Heart left ventricle (tissue), 16 donors: ENCODE measurements at regions not wholly inside any gene's neighbourhood (a gene's known extent, or its start where the extent isn't known, plus 50 kb on each side); places are given as distances from the start of the nearest gene placed in this dataset.
A peak's percentile ranks its signal among the peaks of the same experiment; 100 is the strongest.
"Not testable (repeated sequence)": the region's sequence is repeated elsewhere in the genome, so short reads cannot be mapped to it uniquely, and the experiment has no call there.

Experiments
- ATAC-seq, 4 donors: fragments of 200-7000 bp; cut with Tn5 transposase; one replicate each; pipeline ENCODE4 v1.9.1; 2020 to 2022; ENCODE audit warnings: moderate library complexity in 4 of 4, mild to moderate bottlenecking in 3 of 4, moderate number of reproducible peaks in 1 of 4
- DNase-seq, 5 donors: peaks; one replicate each; pipeline ENCODE4 v3.0.0-alpha.2; 2020
- H3K27ac ChIP-seq, 12 donors: fragments of 200-600 bp; sonication (generic) in 4 of 12; one replicate each; pipeline versions ENCODE4 v1.5.0 to v1.8.0; 2016 to 2022; ENCODE audit warnings: mild to moderate bottlenecking in 2 of 12
- H3K27me3 ChIP-seq, 9 donors: fragments of 200-600 bp; sonication (generic) in 2 of 9; one replicate each; pipeline versions ENCODE4 v1.5.1 to v1.8.0; 2016 to 2022; ENCODE audit warnings: mild to moderate bottlenecking in 3 of 9
- H3K36me3 ChIP-seq, 9 donors: fragments of 200-600 bp; sonication (generic) in 2 of 9; one replicate each; pipeline versions ENCODE4 v1.5.0 to v1.8.0; 2018 to 2022; ENCODE audit warnings: mild to moderate bottlenecking in 2 of 9
- H3K4me1 ChIP-seq, 12 donors: fragments of 200-600 bp; sonication (generic) in 4 of 12; one replicate each; pipeline versions ENCODE4 v1.5.0 to v1.8.0; 2016 to 2022; ENCODE audit warnings: mild to moderate bottlenecking in 3 of 12
- H3K4me3 ChIP-seq, 12 donors: fragments of 200-600 bp; sonication (generic) in 4 of 12; one replicate each; pipeline versions ENCODE4 v1.5.0 to v1.8.0; 2017 to 2022; ENCODE audit warnings: mild to moderate bottlenecking in 9 of 12, moderate library complexity in 4 of 12
- H3K9me3 ChIP-seq, 12 donors: fragments of 200-600 bp; sonication (generic) in 4 of 12; one replicate each; pipeline versions ENCODE4 v1.5.0 to v1.8.0; 2016 to 2022; ENCODE audit warnings: mild to moderate bottlenecking in 1 of 12
- CTCF ChIP-seq, 12 donors: fragments of 200-600 bp; sonication (generic) in 4 of 12; IDR thresholded peaks; one replicate each; pipeline versions ENCODE4 v1.5.0 to v1.8.0; 2018 to 2022; ENCODE audit warnings: antibody characterized with exemption in 12 of 12, mild to moderate bottlenecking in 5 of 12
- POLR2A ChIP-seq, 2 donors: fragments of 450-650 bp; IDR thresholded peaks; one replicate each; pipeline ENCODE4 v1.6.1; 2017; ENCODE audit warnings: antibody characterized with exemption in 2 of 2, mild to moderate bottlenecking in 2 of 2, moderate library complexity in 2 of 2
- WGBS, 4 donors: extraction: QIAGEN DNeasy Blood & Tissue Kit in 2 of 4; methylation state at CpG; one replicate each; pipeline versions ENCODE4 v1.1.5 to v1.1.7; 2013 to 2018; 5-methylcytosine and 5-hydroxymethylcytosine counted together
- intact Hi-C, 10 donors: fragments of 100-400 bp; cut with DNase I; formaldehyde crosslinking; loops; one replicate each; pipeline versions ENCODE4 v1.11.1 to v1.14.2; 2022
- donor health status: ischemic (EF 13 %, LVEDD 7.1; RV severe dilation, severe dysfunction).
- donor health status: healthy with polysubstance abuse.
- donor health status: DM: no; HTN: yes; CAD: no.
- donor health status: DM: no; HTN: no; CAD: no.
- donor health status: ischemic (EF 25% LVEDD 6.9; RV normal size, moderate dysfunction).
- donor health status: ischemic (EF 25% LVEDD 5.7; RV mildly dilated, moderate dysfunction).
- donor health status: healthy.
- donor health status: DM: yes; HTN: yes; CAD: no.
- donor health status: ischemic (EF 35%, LVEDD 5.7; RV mildly dilated, moderate dysfunction).
- donor health status: nonischemic (EF 11% LVEDD 7.7; RV severe dilation, severe dysfunction).
- donor health status: DM: yes; HTN: yes; CAD: no.
- donor health status: PGD.
- donor health status: ischemic (EF 29% LVEDD 5.4; RV normal size, mild dysfunction).
- donor health status: nonischemic (EF 23%, LVEDD 6.1; RV moderate dilation, normal function).

DNA sequence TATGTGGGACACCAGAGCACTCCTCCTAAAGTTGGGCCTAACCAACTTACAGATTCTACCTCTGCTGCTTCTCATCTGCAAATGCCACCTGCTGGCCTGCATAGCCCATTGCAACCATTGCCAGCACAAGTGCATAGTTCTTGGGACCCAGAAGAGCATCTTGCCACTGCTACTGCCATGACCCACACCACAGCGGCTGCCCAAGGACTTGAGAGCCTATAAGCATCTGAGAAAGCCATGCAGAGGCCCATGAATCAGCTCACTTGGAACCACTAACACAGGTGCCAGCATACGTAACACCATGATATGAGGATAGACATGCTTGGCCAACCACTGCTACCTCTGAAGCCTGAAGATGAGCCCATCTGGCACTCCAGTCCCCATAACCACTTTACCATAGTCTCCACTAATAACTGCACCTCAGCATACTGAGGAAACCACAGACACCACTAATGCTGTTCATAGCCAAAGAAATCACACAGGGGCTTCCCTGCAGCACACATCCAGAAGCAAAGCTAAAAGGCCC is 258.1 kb upstream of the AGTR2 start:
- H3K27me3 ChIP-seq: peaks cover 0 to 35% (median 0%) of the 10 kb centered on the region in 9 donors
- ATAC-seq: peak in 1 of 4 donors; percentile 42
- TF ChIP-seq POLR2A (IDR thresholded peaks at IDR 0.05) (no peak), CTCF (IDR thresholded peaks at IDR 0.05) (peak in 3 of 12 donors; percentile 7 to 33 (median 16))

DNA sequence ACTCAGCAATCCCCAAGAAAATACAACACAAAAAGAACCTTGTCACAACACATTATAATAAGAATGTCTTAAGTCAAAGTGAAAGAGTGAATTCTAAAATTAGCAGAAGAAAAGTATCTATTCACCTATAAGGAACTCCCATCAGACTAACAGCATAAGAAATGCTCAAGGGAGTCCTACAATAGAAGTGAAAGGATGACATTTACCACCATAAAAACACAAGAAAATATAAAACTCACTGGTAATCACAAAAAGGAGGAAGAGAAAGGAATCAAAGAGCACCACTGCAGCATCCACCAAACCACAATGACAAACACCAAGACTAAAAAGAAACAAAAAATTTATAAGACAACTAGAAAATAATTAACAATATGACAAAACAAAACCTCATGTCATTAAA is 257.0 kb upstream of the AGTR2 start:
- intact Hi-C loops: no loop called here
- ATAC-seq (no peak), DNase-seq (no peak)
- Histone ChIP-seq H3K36me3 (no peaks in the 10 kb centered on the region), H3K9me3 (peaks cover 0 to 22% (median 0%) of the 10 kb centered on the region in 12 donors), H3K4me1 (no peaks in the 10 kb centered on the region), H3K4me3 (no peak overlapping the region), H3K27me3 (peaks cover 0 to 35% (median 0%) of the 10 kb centered on the region in 9 donors), H3K27ac (no peak overlapping the region)
- TF ChIP-seq POLR2A (IDR thresholded peaks at IDR 0.05) (no peak), CTCF (IDR thresholded peaks at IDR 0.05) (no peak)

More for the DNA sequence above, 258.1 kb upstream of the AGTR2 start:
- 33 to 86% (median 72%) methylated on average over 2 of the region's 2 CpGs for WGBS, 4 donors
- H3K36me3 ChIP-seq: no peaks in the 10 kb centered on the region
- DNase-seq: no peak
- peaks cover 0 to 22% (median 0%) of the 10 kb centered on the region in 12 donors for H3K9me3 ChIP-seq
- H3K4me1 ChIP-seq: no peaks in the 10 kb centered on the region
- H3K4me3 ChIP-seq: no peak overlapping the region
- no peak overlapping the region for H3K27ac ChIP-seq
- intact Hi-C loops: no loop called here

DNA sequence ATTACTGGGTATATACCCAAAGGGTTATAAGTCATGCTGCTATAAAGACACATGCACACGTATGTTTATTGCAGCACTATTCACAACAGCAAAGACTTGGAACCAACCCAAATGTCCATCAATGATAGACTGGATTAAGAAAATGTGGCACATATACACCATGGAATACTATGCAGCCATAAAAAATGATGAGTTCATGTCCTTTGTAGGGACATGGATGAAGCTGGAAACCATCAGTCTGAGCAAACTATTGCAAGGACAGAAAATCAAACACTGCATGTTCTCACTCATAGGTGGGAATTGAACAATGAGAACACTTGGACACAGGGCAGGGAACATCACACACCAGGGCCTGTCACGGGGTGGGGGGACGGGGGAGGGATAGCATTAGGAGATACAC is 254.9 kb upstream of the AGTR2 start:
- H3K27ac ChIP-seq, H3K4me1 ChIP-seq, ATAC-seq, DNase-seq, H3K4me3 ChIP-seq, H3K36me3 ChIP-seq, intact Hi-C loops: not testable (repeated sequence)
- WGBS, 4 donors: 76 to 87% (median 82%) methylated on average over 3 of the region's 3 CpGs
- H3K9me3 ChIP-seq: peaks cover 0 to 22% (median 0%) of the 10 kb centered on the region in 12 donors
- H3K27me3 ChIP-seq: peaks cover 0 to 22% (median 0%) of the 10 kb centered on the region in 9 donors

DNA sequence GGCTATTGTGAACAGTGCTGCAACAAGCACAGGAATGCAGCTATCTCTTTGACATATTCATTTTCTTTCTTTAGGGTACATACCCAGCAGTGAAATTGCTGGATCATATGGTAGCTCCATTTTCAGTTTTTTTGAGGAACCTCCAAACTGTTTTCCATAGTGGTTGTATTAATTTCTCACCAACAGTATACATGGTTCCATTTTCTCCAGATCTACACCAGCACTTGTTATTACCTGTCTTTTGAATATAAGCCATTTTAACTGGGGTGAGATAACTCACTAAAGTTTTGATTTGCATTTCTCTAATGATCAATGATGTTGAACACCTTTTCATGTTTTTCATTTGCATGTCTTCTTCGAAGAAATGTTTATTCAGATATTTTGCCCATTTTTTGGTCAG is 241.1 kb upstream of the AGTR2 start:
- 64 to 98% (median 95%) methylated on average over 1 of the region's 1 CpG for WGBS, 4 donors
- no peak for TF ChIP-seq CTCF (IDR thresholded peaks at IDR 0.05)
- no peak for DNase-seq
- intact Hi-C loops: no loop called here
- Histone ChIP-seq H3K27me3 (no peaks in the 10 kb centered on the region), H3K27ac (no peak overlapping the region), H3K36me3 (no peaks in the 10 kb centered on the region), H3K4me1 (no peaks in the 10 kb centered on the region), H3K9me3 (peaks cover 0 to 79% (median 3%) of the 10 kb centered on the region in 12 donors), H3K4me3 (no peak overlapping the region)
- ATAC-seq: no peak

DNA sequence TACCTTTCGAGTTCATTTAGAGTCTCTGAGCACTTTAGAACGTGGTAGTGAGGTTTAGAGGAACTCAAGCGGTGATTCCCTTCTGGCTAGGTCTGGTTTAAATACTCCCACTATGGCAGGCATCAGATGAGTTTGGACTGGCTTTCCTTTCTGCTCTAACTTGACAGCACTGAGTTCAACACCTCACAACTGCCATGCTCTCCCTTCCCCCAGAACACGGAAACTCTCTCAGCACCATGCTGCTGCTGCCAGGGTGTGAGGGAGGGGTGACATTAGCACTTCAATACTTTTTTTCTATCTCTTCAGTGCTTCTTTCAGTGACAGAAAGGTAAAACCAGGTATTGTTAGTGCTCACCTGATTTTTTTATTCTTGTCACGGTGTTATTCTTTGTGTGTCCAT is 234.5 kb upstream of the AGTR2 start:
- TF ChIP-seq CTCF (IDR thresholded peaks at IDR 0.05): no peak
- TF ChIP-seq POLR2A (IDR thresholded peaks at IDR 0.05): no peak
- Histone ChIP-seq H3K36me3 (no peaks in the 10 kb centered on the region), H3K4me3 (no peak overlapping the region), H3K4me1 (peaks cover 0 to 11% (median 0%) of the 10 kb centered on the region in 12 donors), H3K27me3 (peaks cover 0 to 5% (median 0%) of the 10 kb centered on the region in 9 donors), H3K9me3 (peaks cover 0 to 17% (median 0%) of the 10 kb centered on the region in 12 donors), H3K27ac (no peak overlapping the region)
- DNase-seq: no peak
- intact Hi-C loops: no loop called here
- no peak for ATAC-seq
- WGBS, 4 donors: 49 to 72% (median 65%) methylated on average over 5 of the region's 5 CpGs
